GM18520 (cell line): ENCODE measurements at regions not wholly inside any gene's neighbourhood (a gene's known extent, or its start where the extent isn't known, plus 50 kb on each side); places are given as distances from the start of the nearest gene placed in this dataset.

Experiments
- ATAC-seq: cut with Tn5 transposase; IDR thresholded peaks from one replicate; pipeline ENCODE4 v1.9.1; 2021; ENCODE audit not compliant: unreplicated experiment

GRCh38 chr3:146680617-146681016 lies 75.5 kb upstream of the PLSCR5 start:
- ATAC-seq: no peak

- ATAC-seq: no peak
Measured at GRCh38 chr3:146679995-146680394, 74.8 kb upstream of the PLSCR5 start.

GRCh38 chr3:146679191-146679590 lies 74.0 kb upstream of the PLSCR5 start:
- no peak for ATAC-seq

GRCh38 chr3:146672941-146673340 lies 67.8 kb upstream of the PLSCR5 start:
- ATAC-seq: no peak

GRCh38 chr3:146664403-146664802 lies 59.3 kb upstream of the PLSCR5 start:
- ATAC-seq: no peak

- no peak for ATAC-seq
Measured at GRCh38 chr3:146658841-146659240, 53.7 kb upstream of the PLSCR5 start.

GRCh38 chr3:146655333-146655996 lies 50.3 kb upstream of the PLSCR5 start:
- ATAC-seq: no peak
